Esophagus squamous epithelium (tissue), 4 donors: ENCODE measurements at regions not wholly inside any gene's neighbourhood (a gene's known extent, or its start where the extent isn't known, plus 50 kb on each side); places are given as distances from the start of the nearest gene placed in this dataset.

ENCODE experiments used
- CTCF ChIP-seq, 6 experiments: fragments of 450-650 bp in 4 of 6; fragments of 200-600 bp in 2 of 6; sonication (generic) in 2 of 6; IDR thresholded peaks; one replicate each; pipeline ENCODE4 v1.5.1; 2016 to 2019; ENCODE audit warnings: antibody characterized with exemption in 6 of 6, mild to moderate bottlenecking in 4 of 6, moderate library complexity in 4 of 6
- POLR2A ChIP-seq, 4 donors: fragments of 450-650 bp; IDR thresholded peaks; one replicate each; pipeline ENCODE4 v1.6.1; 2017; ENCODE audit warnings: antibody characterized with exemption in 4 of 4, mild to moderate bottlenecking in 4 of 4, moderate library complexity in 3 of 4

- TF ChIP-seq CTCF (IDR thresholded peaks at IDR 0.05): no peak
- no peak for TF ChIP-seq POLR2A (IDR thresholded peaks at IDR 0.05)
Observed at GRCh38 chr4:159677521-159677920, 574.6 kb downstream of the RAPGEF2 start.
